HCT116 (cell line): ENCODE measurements at regions not wholly inside any gene's neighbourhood (a gene's known extent, or its start where the extent isn't known, plus 50 kb on each side); places are given as distances from the start of the nearest gene placed in this dataset.

Source experiments
- ATAC-seq: fragments of 200-7000 bp; cut with Tn5 transposase; 2 replicates; pipeline ENCODE4 v1.9.1; 2020; ENCODE audit warnings: mild to moderate bottlenecking, moderate library complexity
- BruUV-seq: library from RNA; stranded (reverse); fragments of 400-500 nt; replicated peaks from 2 replicates; lab custom pipeline; 2021; lab: Mats Ljungman, UMichigan
- CTCF ChIA-PET: fragments of 300-600 bp; sonication (Branson Sonifier 250); formaldehyde crosslinking; loops from one replicate; lab custom pipeline; 2021; ENCODE audit warnings: antibody characterized with exemption; lab: Charles Lee
- POLR2A ChIA-PET: fragments of 300-600, 350-600 bp; sonication (Branson Sonifier 250); formaldehyde crosslinking; loops from one replicate; lab custom pipeline; 2021; ENCODE audit warnings: antibody characterized with exemption; lab: Charles Lee
- RAD21 ChIA-PET, 2 experiments: fragments of 300-600 bp; sonication (Branson Sonifier 250); formaldehyde crosslinking; loops; one replicate each; lab custom pipeline; 2023; ENCODE audit warnings: low total read pairs in 2 of 2; ENCODE audit not compliant: uncharacterized antibody in 2 of 2, unreplicated experiment in 2 of 2, low non-redundant PET in 1 of 2; lab: Charles Lee
- DNase-seq: peaks from one replicate; pipeline ENCODE4 v3.0.0-alpha.2; 2010; ENCODE audit warnings: low read depth, low spot score
- H2AFZ ChIP-seq: fragments of 200-600 bp; shearing (Covaris generic), sonication (generic); 2 replicates; pipeline ENCODE4 v1.6.1; 2017; ENCODE audit warnings: low read depth, mixed run types, mixed read lengths, antibody characterized with exemption, low read length; ENCODE audit not compliant: poor library complexity, severe bottlenecking
- H3K27ac ChIP-seq: 2 replicates; pipeline ENCODE4 v1.5.1; 2012; ENCODE audit warnings: low read depth, low read length
- H3K27me3 ChIP-seq: fragments of 200-600 bp; sonication (generic); 2 replicates; pipeline ENCODE4 v1.6.1; 2016; ENCODE audit warnings: mixed run types, low read length, mixed read lengths; ENCODE audit not compliant: insufficient read depth
- H3K36me3 ChIP-seq, 2 experiments: fragments of 200-500 bp in 1 of 2; fragments of 200-600 bp in 1 of 2; sonication (Bioruptor generic) in 1 of 2; sonication (generic) in 1 of 2; 2 replicates each; pipeline versions ENCODE4 v1.5.1 to v1.6.1; 2014 to 2016; ENCODE audit warnings: low read length in 2 of 2, inconsistent platforms in 1 of 2, mixed read lengths in 1 of 2, mixed run types in 1 of 2; ENCODE audit not compliant: insufficient read depth in 2 of 2, control insufficient read depth in 1 of 2
- H3K4me1 ChIP-seq, 2 experiments: fragments of 200-600 bp in 1 of 2; sonication (generic) in 1 of 2; 2 replicates each; pipeline versions ENCODE4 v1.5.1 to v1.6.1; 2012 to 2017; ENCODE audit warnings: low read length in 2 of 2, inconsistent platforms in 1 of 2, mild to moderate bottlenecking in 1 of 2, mixed read lengths in 1 of 2, mixed run types in 1 of 2, moderate library complexity in 1 of 2; ENCODE audit not compliant: insufficient read depth in 2 of 2, control insufficient read depth in 1 of 2
- H3K4me2 ChIP-seq: fragments of 200-600 bp; sonication (generic); 2 replicates; pipeline ENCODE4 v1.6.1; 2017; ENCODE audit warnings: mixed run types, low read length, mixed read lengths
- H3K4me3 ChIP-seq, 2 experiments: fragments of 200-600 bp in 1 of 2; sonication (generic) in 1 of 2; replicated peaks in 1 of 2; 2 replicates each; pipeline ENCODE4 v1.5.1; 2011 to 2016; ENCODE audit warnings: low read length in 2 of 2, control low read depth in 1 of 2, low read depth in 1 of 2, mild to moderate bottlenecking in 1 of 2, mixed read lengths in 1 of 2, mixed run types in 1 of 2
- H3K79me2 ChIP-seq: fragments of 200-600 bp; sonication (generic); 2 replicates; pipeline ENCODE4 v1.6.1; 2017; ENCODE audit warnings: mild to moderate bottlenecking, mixed run types, low read length, moderate library complexity, mixed read lengths; ENCODE audit not compliant: insufficient read depth
- H3K9ac ChIP-seq: fragments of 200-600 bp; sonication (generic); 2 replicates; pipeline ENCODE4 v1.6.1; 2016; ENCODE audit warnings: low read length, mixed read lengths
- H3K9me2 ChIP-seq: fragments of 200-600 bp; sonication (generic), shearing (Covaris generic); 2 replicates; pipeline ENCODE4 v1.6.1; 2017; ENCODE audit warnings: mixed run types, mild to moderate bottlenecking, moderate library complexity; ENCODE audit not compliant: insufficient read depth
- H3K9me3 ChIP-seq, 2 experiments: fragments of 200-500 bp in 1 of 2; fragments of 200-600 bp in 1 of 2; sonication (Bioruptor generic) in 1 of 2; sonication (generic) in 1 of 2; 2 replicates each; pipeline ENCODE4 v1.6.1; 2014 to 2017; ENCODE audit warnings: low read length in 2 of 2, mixed read lengths in 2 of 2, inconsistent platforms in 1 of 2, low read depth in 1 of 2, mild to moderate bottlenecking in 1 of 2, mixed run types in 1 of 2, moderate library complexity in 1 of 2; ENCODE audit not compliant: control insufficient read depth in 1 of 2, insufficient read depth in 1 of 2
- H4K20me1 ChIP-seq: fragments of 200-600 bp; sonication (generic), shearing (Covaris generic); 2 replicates; pipeline ENCODE4 v1.6.1; 2017; ENCODE audit warnings: mixed run types, mild to moderate bottlenecking, moderate library complexity; ENCODE audit not compliant: insufficient read depth
- ATF3 ChIP-seq: IDR thresholded peaks from 2 replicates; pipeline ENCODE4 v1.6.1; 2012
- CBX3 ChIP-seq: IDR thresholded peaks from 2 replicates; pipeline ENCODE4 v1.6.1; 2012; ENCODE audit warnings: low read depth
- CEBPB ChIP-seq: IDR thresholded peaks from 2 replicates; pipeline ENCODE4 v1.6.1; 2012; ENCODE audit warnings: low read depth
- CTCF ChIP-seq, 3 experiments: fragments of 200-600 bp in 1 of 3; sonication (generic) in 1 of 3; IDR thresholded peaks in 2 of 3; conservative IDR thresholded peaks in 1 of 3; 2 replicates each; pipeline ENCODE4 v1.5.1; 2012 to 2017; ENCODE audit warnings: low read depth in 2 of 3, low read length in 2 of 3, antibody characterized with exemption in 1 of 3, borderline replicate concordance in 1 of 3, control low read depth in 1 of 3, mild to moderate bottlenecking in 1 of 3, mixed read lengths in 1 of 3, mixed run types in 1 of 3, moderate library complexity in 1 of 3; ENCODE audit not compliant: insufficient read depth in 1 of 3
- EGR1 ChIP-seq: IDR thresholded peaks from 2 replicates; pipeline ENCODE4 v1.6.1; 2012; ENCODE audit warnings: low read depth
- ELF1 ChIP-seq: IDR thresholded peaks from 2 replicates; pipeline ENCODE4 v1.6.1; 2012; ENCODE audit warnings: low read depth, borderline replicate concordance
- EZH2 ChIP-seq: fragments of 200-600 bp; sonication (generic); IDR thresholded peaks from 2 replicates; pipeline ENCODE4 v1.6.1; 2017; ENCODE audit warnings: antibody characterized with exemption, mixed run types
- EZH2phosphoT487 ChIP-seq: fragments of 200-600 bp; IDR thresholded peaks from 2 replicates; pipeline ENCODE4 v1.6.1; 2018; ENCODE audit warnings: antibody characterized with exemption, borderline replicate concordance
- JUND ChIP-seq: IDR thresholded peaks from 2 replicates; pipeline ENCODE4 v1.6.1; 2012
- MAX ChIP-seq: IDR thresholded peaks from 2 replicates; pipeline ENCODE4 v1.6.1; 2012
- RAD21 ChIP-seq: IDR thresholded peaks from 2 replicates; pipeline ENCODE4 v1.6.1; 2012; ENCODE audit warnings: low read depth, mild to moderate bottlenecking
- REST ChIP-seq: IDR thresholded peaks from 2 replicates; pipeline ENCODE4 v1.6.1; 2012; ENCODE audit warnings: low read depth
- SIN3A ChIP-seq: IDR thresholded peaks from 2 replicates; pipeline ENCODE4 v1.6.1; 2012; ENCODE audit warnings: low read depth
- SP1 ChIP-seq: IDR thresholded peaks from 2 replicates; pipeline ENCODE4 v1.6.1; 2012; ENCODE audit warnings: low read depth
- SRF ChIP-seq: IDR thresholded peaks from 2 replicates; pipeline ENCODE4 v1.6.1; 2012; ENCODE audit warnings: low read depth
- TCF7L2 ChIP-seq: IDR thresholded peaks from 2 replicates; pipeline ENCODE4 v1.7.0; 2011; ENCODE audit warnings: borderline replicate concordance, inconsistent platforms; ENCODE audit not compliant: insufficient read depth, insufficient read length; ENCODE audit errors: extremely low read depth
- YY1 ChIP-seq: IDR thresholded peaks from 2 replicates; pipeline ENCODE4 v1.6.1; 2011; ENCODE audit warnings: low read length, low read depth, moderate library complexity, mild to moderate bottlenecking; ENCODE audit not compliant: insufficient replicate concordance; ENCODE audit errors: extremely low read depth
- ZBTB33 ChIP-seq: IDR thresholded peaks from 2 replicates; pipeline ENCODE4 v1.6.1; 2011; ENCODE audit warnings: mild to moderate bottlenecking, low read length, moderate library complexity; ENCODE audit not compliant: insufficient replicate concordance; ENCODE audit errors: extremely low read depth
- ZNF274 ChIP-seq: fragments of 200-500 bp; sonication (Bioruptor generic); IDR thresholded peaks from 2 replicates; pipeline ENCODE4 v1.6.1; 2014; ENCODE audit warnings: mild to moderate bottlenecking, low read depth, low read length, inconsistent platforms
- intact Hi-C: fragments of 100-400 bp; cut with micrococcal nuclease; formaldehyde crosslinking; loops from 2 replicates; pipeline ENCODE4 v1.10.0; 2022

GRCh38 chr2:45119855-45120254 lies 110.6 kb upstream of the SIX2 start:
- Histone ChIP-seq H3K9ac (no peak overlapping the region), H3K36me3 (no peaks in the 10 kb centered on the region), H3K79me2 (no peaks in the 10 kb centered on the region), H2AFZ (no peak overlapping the region), H3K27me3 (no peaks in the 10 kb centered on the region), H3K27ac (no peak overlapping the region), H3K9me3 (no peaks in the 10 kb centered on the region), H4K20me1 (no peaks in the 10 kb centered on the region), H3K4me2 (no peak overlapping the region), H3K4me3 (no peak overlapping the region), H3K4me1 (peaks cover 0 to 4% of the 10 kb centered on the region in 2 experiments; a peak in 2 of 4 replicates), H3K9me2 (no peaks in the 10 kb centered on the region)
- BruUV-seq, result no TSS peak
- POLR2A ChIA-PET, result no interaction called here
- ATAC-seq (no peak), DNase-seq (no peak)
- CTCF ChIA-PET, result no interaction called here
- intact Hi-C loops, result no loop called here
- TF ChIP-seq TCF7L2, result no peak
- TF ChIP-seq SIN3A, result no peak
- no peak for TF ChIP-seq ELF1
- TF ChIP-seq JUND, result no peak
- no peak for TF ChIP-seq ZNF274
- TF ChIP-seq ZBTB33, result no peak
- no peak for TF ChIP-seq EZH2
- TF ChIP-seq EGR1, result no peak
- TF ChIP-seq YY1, result no peak
- TF ChIP-seq CTCF (IDR thresholded peaks at IDR 0.05 in 2 of 3, conservative IDR thresholded peaks at IDR 0.05 in 1 of 3; ENCODE audit: borderline replicate concordance in 1 of 3, insufficient read depth in 1 of 3, low read depth in 2 of 3, low read length in 2 of 3), result no peak
- no peak for TF ChIP-seq MAX
- TF ChIP-seq SRF, result no peak
- no peak for TF ChIP-seq RAD21
- TF ChIP-seq EZH2phosphoT487, result no peak
- TF ChIP-seq SP1, result no peak
- no peak for TF ChIP-seq CEBPB
- TF ChIP-seq CBX3, result no peak
- TF ChIP-seq REST, result no peak
- TF ChIP-seq ATF3, result no peak
- RAD21 ChIA-PET, result no interaction called here
